Dermis microvascular lymphatic vessel endothelial cell (primary cell): ENCODE measurements at regions not wholly inside any gene's neighbourhood (a gene's known extent, or its start where the extent isn't known, plus 50 kb on each side); places are given as distances from the start of the nearest gene placed in this dataset.

Experiments used
- DNase-seq, 2 donors: peaks; one replicate each; pipeline versions ENCODE4 v3.0.0 to v3.0.0-alpha.2; 2010; ENCODE audit warnings: low read depth in 2 of 2

GRCh38 chr12:60035835-60036234 is 440.0 kb downstream of the SLC16A7 start:
- DNase-seq, result peak in 1 of 2 donors; percentile 71

GRCh38 chr12:60042835-60043234 is 447.0 kb downstream of the SLC16A7 start:
- DNase-seq, result no peak

GRCh38 chr12:60043236-60043635 is 447.4 kb downstream of the SLC16A7 start:
- no peak for DNase-seq

GRCh38 chr12:60052483-60052882 is 456.7 kb downstream of the SLC16A7 start:
- DNase-seq, result peak in 1 of 2 donors; percentile 15

- no peak for DNase-seq
Measured at GRCh38 chr12:60059180-60059579, 463.4 kb downstream of the SLC16A7 start.

GRCh38 chr12:60066655-60067054 is 470.8 kb downstream of the SLC16A7 start:
- DNase-seq, result no peak

- peak in 1 of 2 donors; percentile 24 for DNase-seq
Measured at GRCh38 chr12:60070552-60070951, 474.7 kb downstream of the SLC16A7 start.

- DNase-seq, result no peak
Measured at GRCh38 chr12:60071759-60072191, 475.9 kb downstream of the SLC16A7 start.

GRCh38 chr12:60072911-60073310 is 477.1 kb downstream of the SLC16A7 start:
- DNase-seq, result no peak

- no peak for DNase-seq
Measured at GRCh38 chr12:60075091-60075490, 479.3 kb downstream of the SLC16A7 start.

- DNase-seq, result no peak
Measured at GRCh38 chr12:60078026-60078425, 482.2 kb downstream of the SLC16A7 start.

- no peak for DNase-seq
Measured at GRCh38 chr12:60093428-60093827, 497.6 kb downstream of the SLC16A7 start.

GRCh38 chr12:60094436-60094835 is 498.6 kb downstream of the SLC16A7 start:
- no peak for DNase-seq

GRCh38 chr12:60096727-60097126 is 500.9 kb downstream of the SLC16A7 start:
- DNase-seq, result no peak

- no peak for DNase-seq
Measured at GRCh38 chr12:60100160-60100559, 504.3 kb downstream of the SLC16A7 start.

- DNase-seq, result no peak
Measured at GRCh38 chr12:60100852-60101251, 505.0 kb downstream of the SLC16A7 start.

- no peak for DNase-seq
Measured at GRCh38 chr12:60101715-60102114, 505.9 kb downstream of the SLC16A7 start.

GRCh38 chr12:60106214-60106613 is 510.4 kb downstream of the SLC16A7 start:
- no peak for DNase-seq

GRCh38 chr12:60107992-60108391 is 512.2 kb downstream of the SLC16A7 start:
- DNase-seq, result no peak

GRCh38 chr12:60112063-60112462 is 516.2 kb downstream of the SLC16A7 start:
- no peak for DNase-seq

- DNase-seq, result no peak
Measured at GRCh38 chr12:60112763-60113162, 516.9 kb downstream of the SLC16A7 start.

- no peak for DNase-seq
Measured at GRCh38 chr12:60114169-60114568, 518.3 kb downstream of the SLC16A7 start.

- DNase-seq, result no peak
Measured at GRCh38 chr12:60119327-60119726, 523.5 kb downstream of the SLC16A7 start.

GRCh38 chr12:60120199-60120598 is 524.4 kb downstream of the SLC16A7 start:
- DNase-seq, result no peak
